Neural cell (in vitro differentiated cells): ENCODE measurements at regions not wholly inside any gene's neighbourhood (a gene's known extent, or its start where the extent isn't known, plus 50 kb on each side); places are given as distances from the start of the nearest gene placed in this dataset.

Experiments used
- H2AFZ ChIP-seq: fragments of 200-600, 300-800 bp; sonication (generic), shearing (Covaris generic); 2 replicates; pipeline ENCODE4 v1.6.0; 2014; ENCODE audit warnings: low read depth, mild to moderate bottlenecking, antibody characterized with exemption, low read length, moderate library complexity
- H3F3A ChIP-seq: fragments of 200-600 bp; shearing (Covaris generic); 2 replicates; pipeline ENCODE4 v1.6.1; 2016; ENCODE audit warnings: mild to moderate bottlenecking, moderate library complexity, mixed read lengths, antibody characterized with exemption, low read length; ENCODE audit not compliant: insufficient read depth, poor library complexity, severe bottlenecking
- H3K27ac ChIP-seq: fragments of 200-600, 300-800 bp; sonication (generic), shearing (Covaris generic); 2 replicates; pipeline ENCODE4 v1.5.1; 2014; ENCODE audit warnings: mild to moderate bottlenecking, low read length, moderate library complexity
- H3K27me3 ChIP-seq: fragments of 300-800, 200-600 bp; sonication (generic), shearing (Covaris generic); 2 replicates; pipeline ENCODE4 v1.6.0; 2014; ENCODE audit warnings: mild to moderate bottlenecking, low read depth, low read length, moderate library complexity; ENCODE audit not compliant: insufficient read depth
- H3K36me3 ChIP-seq: fragments of 300-800, 200-600 bp; sonication (generic), shearing (Covaris generic); 2 replicates; pipeline ENCODE4 v1.5.1; 2014; ENCODE audit warnings: mild to moderate bottlenecking, antibody characterized with exemption, low read length, moderate library complexity; ENCODE audit not compliant: insufficient read depth
- H3K4me2 ChIP-seq: fragments of 300-800, 200-600 bp; sonication (generic), shearing (Covaris generic); 2 replicates; pipeline ENCODE4 v1.6.0; 2014; ENCODE audit warnings: mild to moderate bottlenecking, low read length
- H3K4me3 ChIP-seq: fragments of 300-800, 200-600 bp; sonication (generic), shearing (Covaris generic); 2 replicates; pipeline ENCODE4 v1.5.1; 2014; ENCODE audit warnings: mild to moderate bottlenecking, low read length, moderate library complexity
- H3K79me2 ChIP-seq: fragments of 200-600 bp; shearing (Covaris generic); replicated peaks from 2 replicates; pipeline ENCODE4 v1.6.0; 2014; ENCODE audit warnings: mild to moderate bottlenecking, low read length, moderate library complexity; ENCODE audit not compliant: insufficient read depth
- H3K9ac ChIP-seq: fragments of 300-800, 200-600 bp; sonication (generic), shearing (Covaris generic); 2 replicates; pipeline ENCODE4 v1.6.1; 2016; ENCODE audit warnings: mild to moderate bottlenecking, low read length, mixed read lengths
- H3K9me2 ChIP-seq: fragments of 200-600 bp; shearing (Covaris generic); 2 replicates; pipeline ENCODE4 v1.6.1; 2016; ENCODE audit warnings: mild to moderate bottlenecking, low read length, mixed read lengths; ENCODE audit not compliant: insufficient read depth
- H3K9me3 ChIP-seq: fragments of 200-600, 300-800 bp; sonication (generic), shearing (Covaris generic); 2 replicates; pipeline ENCODE4 v1.6.1; 2016; ENCODE audit warnings: mild to moderate bottlenecking, mixed run types, low read length, moderate library complexity, mixed read lengths
- H4K20me1 ChIP-seq: fragments of 200-600 bp; shearing (Covaris generic); 2 replicates; pipeline ENCODE4 v1.6.1; 2016; ENCODE audit warnings: mild to moderate bottlenecking, mixed run types; ENCODE audit not compliant: insufficient read depth
- CTCF ChIP-seq: fragments of 450-650 bp; IDR thresholded peaks from 2 replicates; pipeline ENCODE4 v1.5.1; 2014; ENCODE audit warnings: antibody characterized with exemption, mild to moderate bottlenecking, moderate library complexity; ENCODE audit not compliant: poor library complexity, severe bottlenecking
- EP300 ChIP-seq: fragments of 450-650 bp; conservative IDR thresholded peaks from 2 replicates; pipeline ENCODE4 v1.6.1; 2014; ENCODE audit warnings: antibody characterized with exemption, mild to moderate bottlenecking, moderate library complexity; ENCODE audit not compliant: poor library complexity, severe bottlenecking
- EZH2 ChIP-seq: fragments of 200-600, 300-800 bp; shearing (Covaris generic), sonication (generic); IDR thresholded peaks from 2 replicates; pipeline ENCODE4 v1.6.1; 2014; ENCODE audit warnings: antibody characterized with exemption, low read length, borderline replicate concordance, mild to moderate bottlenecking; ENCODE audit not compliant: insufficient read depth, poor library complexity, severe bottlenecking
- MXI1 ChIP-seq: fragments of 450-650 bp; conservative IDR thresholded peaks from 2 replicates; pipeline ENCODE4 v1.6.1; 2014; ENCODE audit warnings: antibody characterized with exemption, mild to moderate bottlenecking; ENCODE audit not compliant: poor library complexity, severe bottlenecking
- POLR2AphosphoS5 ChIP-seq: IDR thresholded peaks from 2 replicates; pipeline ENCODE4 v1.6.1; 2012
- RAD21 ChIP-seq: fragments of 450-650 bp; conservative IDR thresholded peaks from 2 replicates; pipeline ENCODE4 v1.6.1; 2014; ENCODE audit warnings: antibody characterized with exemption, mild to moderate bottlenecking, moderate library complexity
- REST ChIP-seq: IDR thresholded peaks from 2 replicates; pipeline ENCODE4 v1.6.1; 2012; ENCODE audit warnings: borderline replicate concordance
- SMC3 ChIP-seq: fragments of 450-650 bp; conservative IDR thresholded peaks from 2 replicates; pipeline ENCODE4 v1.6.1; 2014; ENCODE audit warnings: antibody characterized with exemption, mild to moderate bottlenecking, moderate library complexity; ENCODE audit not compliant: poor library complexity
- TAF1 ChIP-seq: IDR thresholded peaks from 2 replicates; pipeline ENCODE4 v1.6.1; 2012; ENCODE audit warnings: low read depth

DNA sequence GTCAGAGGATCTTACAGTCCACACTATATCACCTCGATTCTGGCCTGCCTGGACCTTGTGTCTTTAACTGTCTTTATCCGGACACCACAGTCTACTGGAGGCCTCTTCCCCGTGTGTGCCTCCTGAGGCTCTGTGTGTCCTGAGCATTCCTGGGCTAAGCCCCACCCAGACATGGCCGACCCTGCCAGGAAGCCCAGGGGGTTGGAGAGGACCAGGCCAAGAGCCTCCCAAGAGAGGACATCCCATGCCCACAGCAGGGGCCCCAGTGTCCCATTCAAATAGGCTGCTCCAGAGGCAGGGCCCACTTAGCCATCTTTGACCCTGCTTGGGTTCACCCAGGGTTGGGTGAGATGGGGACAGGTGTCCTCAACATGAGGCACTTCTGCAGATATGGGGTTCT lies 84.7 kb upstream of the OTOS start:
- Histone ChIP-seq H3K79me2 (no peaks in the 10 kb centered on the region), H2AFZ (no peak overlapping the region), H3K27ac (no peak overlapping the region), H3K36me3 (no peaks in the 10 kb centered on the region), H3K9me3 (peaks cover 11% of the 10 kb centered on the region), H3K27me3 (no peaks in the 10 kb centered on the region), H3K4me3 (no peak overlapping the region), H3K9ac (no peak overlapping the region), H3K4me2 (no peak overlapping the region), H3K9me2 (no peaks in the 10 kb centered on the region), H3F3A (no peaks in the 10 kb centered on the region), H4K20me1 (no peaks in the 10 kb centered on the region)
- TF ChIP-seq TAF1 (no peak), POLR2AphosphoS5 (no peak), RAD21 (no peak)

DNA sequence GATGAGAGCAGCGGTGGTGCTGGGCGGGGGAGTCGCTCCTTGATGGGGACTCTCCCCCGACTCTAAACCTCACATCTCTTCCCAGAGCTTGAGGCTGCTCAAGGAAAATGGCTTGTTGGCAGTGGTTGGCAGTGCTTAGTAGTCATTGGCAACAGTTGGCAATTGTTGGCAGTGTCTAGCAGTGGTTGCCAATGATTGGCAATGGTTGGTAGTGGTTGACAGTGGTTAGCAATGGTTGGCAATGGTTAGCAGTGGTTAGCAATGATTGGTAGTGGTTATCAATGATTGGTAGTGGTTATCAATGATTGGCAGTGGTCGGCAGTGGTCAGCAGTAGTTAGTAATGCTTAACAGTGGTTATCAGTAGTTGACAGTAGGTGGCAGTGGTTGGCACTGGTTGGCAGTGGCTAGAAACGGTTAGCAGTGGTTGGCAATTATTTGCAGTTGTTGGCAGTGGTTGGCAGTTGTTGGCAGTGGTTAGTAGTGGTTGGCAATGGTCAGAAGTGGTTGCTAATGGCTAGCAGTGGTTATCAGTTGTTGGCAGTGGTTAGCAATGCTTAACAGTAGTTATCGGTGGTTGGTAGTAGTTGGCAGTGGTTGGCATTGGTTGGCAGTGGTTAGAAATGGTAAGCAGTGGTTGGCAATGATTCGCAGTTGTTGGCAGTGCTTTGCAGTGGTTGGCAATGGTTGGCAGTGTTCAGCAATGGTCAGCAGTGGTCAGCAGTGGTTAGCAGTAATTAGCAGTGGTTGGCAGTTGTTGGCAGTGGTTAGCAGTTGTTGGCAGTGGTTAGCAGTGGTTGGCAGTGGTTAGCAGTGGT lies 85.4 kb upstream of the OTOS start:
- H3F3A ChIP-seq = no peaks in the 10 kb centered on the region
- no peaks in the 10 kb centered on the region for H3K79me2 ChIP-seq
- no peak overlapping the region for H2AFZ ChIP-seq
- no peak overlapping the region for H3K9ac ChIP-seq
- H3K27me3 ChIP-seq = no peaks in the 10 kb centered on the region
- no peaks in the 10 kb centered on the region for H3K9me2 ChIP-seq
- no peaks in the 10 kb centered on the region for H3K36me3 ChIP-seq
- peaks cover 11% of the 10 kb centered on the region for H3K9me3 ChIP-seq
- H4K20me1 ChIP-seq = no peaks in the 10 kb centered on the region
- no peak overlapping the region for H3K4me3 ChIP-seq
- H3K27ac ChIP-seq = no peak overlapping the region
- H3K4me2 ChIP-seq = no peak overlapping the region
- TF ChIP-seq CTCF (no peak), RAD21 (no peak), TAF1 (no peak), EZH2 (no peak), REST (no peak), EP300 (no peak), MXI1 (no peak), POLR2AphosphoS5 (no peak), SMC3 (no peak)
